GM18870 (cell line): ENCODE measurements at regions not wholly inside any gene's neighbourhood (a gene's known extent, or its start where the extent isn't known, plus 50 kb on each side); places are given as distances from the start of the nearest gene placed in this dataset.

Experiments
- ATAC-seq: cut with Tn5 transposase; IDR thresholded peaks from one replicate; pipeline ENCODE4 v1.9.1; 2021; ENCODE audit warnings: moderate library complexity; ENCODE audit not compliant: unreplicated experiment

DNA sequence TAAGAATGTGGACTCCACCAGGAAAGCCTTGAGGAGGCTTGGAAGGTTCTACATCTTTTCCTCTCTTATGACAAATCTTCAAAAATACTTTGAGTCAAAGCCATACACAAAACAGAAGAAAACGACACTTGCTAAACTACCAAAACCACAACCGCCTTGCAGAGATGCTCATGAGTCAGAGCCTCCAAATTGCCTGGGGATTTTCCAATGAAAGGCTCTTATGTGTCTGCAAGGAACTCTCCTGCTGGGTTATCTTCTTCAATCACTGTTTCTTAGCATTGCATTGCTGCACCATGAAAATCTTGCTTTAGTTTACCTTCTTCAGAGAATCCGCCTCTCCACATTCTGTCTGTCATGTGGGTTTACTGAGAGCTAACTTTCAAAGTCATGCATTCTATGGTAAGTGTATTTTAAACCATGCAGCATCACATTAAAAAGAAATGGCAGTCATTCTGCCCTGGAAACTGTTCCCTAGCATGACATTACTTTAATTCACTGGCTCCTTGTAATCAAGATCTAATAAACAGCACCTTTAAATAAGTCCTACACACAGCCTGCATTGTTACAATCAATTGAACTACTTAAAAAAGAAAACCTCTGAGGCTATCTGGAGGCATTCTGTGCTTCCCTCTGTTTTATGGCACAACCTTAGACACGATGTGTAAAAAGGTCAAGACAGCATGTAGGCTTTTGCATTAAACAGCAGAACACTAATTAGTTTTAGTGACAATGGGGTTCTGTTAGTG lies 210.0 kb upstream of the FOXD3 start:
- ATAC-seq: peak; percentile 68

GRCh38 chr1:63115527-63115926 lies 206.8 kb upstream of the FOXD3 start:
- ATAC-seq: no peak

DNA sequence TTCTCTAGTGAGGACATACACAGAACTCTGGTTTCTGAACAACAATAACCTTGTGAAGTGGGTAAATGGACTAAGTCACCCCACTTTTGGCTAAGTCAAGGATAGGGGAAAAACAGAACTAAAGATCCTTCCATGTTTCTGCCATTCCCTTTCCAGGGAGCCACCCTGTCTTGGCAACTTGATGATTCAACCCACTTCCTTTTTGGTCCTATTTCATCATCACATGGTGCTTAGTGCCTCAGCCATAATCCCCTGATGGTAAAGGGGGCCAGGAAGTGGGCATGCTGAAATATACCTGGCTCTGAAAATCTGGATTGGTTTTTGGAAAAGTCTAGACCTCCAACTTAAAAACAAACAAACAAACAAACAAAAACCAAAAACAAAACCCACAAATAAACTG lies 206.4 kb upstream of the FOXD3 start:
- no peak for ATAC-seq

DNA sequence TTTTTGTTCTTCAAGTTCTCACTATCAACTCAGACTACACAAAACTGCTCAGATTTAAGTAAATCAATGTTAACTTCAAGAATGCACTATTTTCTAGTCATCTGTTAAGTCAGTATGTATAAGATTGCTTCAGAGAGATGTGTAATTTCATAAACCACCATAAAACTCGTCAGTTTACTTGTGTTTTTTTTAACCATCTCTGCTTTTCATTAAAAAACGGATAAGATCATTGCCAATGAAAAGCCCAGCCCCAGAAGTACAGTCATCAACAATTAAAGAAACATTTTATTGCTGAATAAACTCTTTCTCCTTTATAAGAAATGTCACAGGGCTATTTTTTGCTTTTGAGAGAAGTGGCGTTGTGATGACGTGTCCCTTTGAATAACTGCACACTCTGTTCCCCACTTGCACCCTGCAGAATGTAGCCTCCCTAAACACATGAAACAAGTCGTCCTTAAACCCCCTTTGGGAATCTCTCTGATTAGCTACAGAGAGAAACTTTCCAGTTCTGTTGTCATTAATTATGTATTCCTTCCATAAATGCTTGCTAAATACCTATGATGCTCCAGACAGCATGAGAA lies 202.7 kb upstream of the FOXD3 start:
- no peak for ATAC-seq

DNA sequence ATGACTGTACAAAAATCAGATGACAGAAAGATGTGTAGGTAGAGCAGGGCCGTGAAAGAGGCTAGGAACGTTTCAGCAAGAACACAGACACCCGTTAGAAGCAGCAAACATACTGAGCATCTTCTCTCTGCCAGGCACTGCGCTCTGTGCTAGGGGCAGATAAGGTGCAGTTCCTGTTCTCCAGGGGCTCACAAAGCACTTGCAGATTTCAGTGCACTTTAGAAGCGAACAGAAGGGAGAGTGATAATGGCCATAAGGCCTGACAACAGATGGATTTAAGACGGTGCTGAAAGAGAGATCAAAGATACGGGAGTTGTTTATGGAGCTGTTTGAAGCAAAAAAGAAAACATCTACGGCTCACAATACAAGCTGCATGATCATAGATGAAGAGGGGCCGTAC lies 200.3 kb upstream of the FOXD3 start:
- ATAC-seq: no peak

GRCh38 chr1:63124666-63125191 lies 197.6 kb upstream of the FOXD3 start:
- peak; percentile 84 for ATAC-seq

DNA sequence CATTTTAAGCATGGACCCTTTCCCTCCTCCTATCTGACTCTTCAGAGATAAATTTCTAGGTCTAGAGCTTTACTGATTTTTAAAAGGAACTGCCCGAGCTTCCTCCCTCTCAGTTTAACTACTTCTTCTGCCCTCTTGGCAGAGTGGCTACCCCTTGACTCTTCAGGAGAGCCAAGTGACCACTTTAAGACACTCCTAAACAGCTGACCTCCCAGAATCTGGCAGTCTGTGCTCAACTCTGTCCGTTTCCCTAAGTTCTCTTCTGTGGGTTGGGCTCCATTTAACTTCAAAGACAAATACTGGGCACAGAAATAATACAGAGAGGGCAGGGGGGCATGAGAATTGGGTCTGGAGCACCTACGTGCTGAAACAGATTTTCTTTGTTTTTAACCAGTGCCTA lies 196.3 kb upstream of the FOXD3 start:
- no peak for ATAC-seq

- no peak for ATAC-seq
These were observed 195.0 kb upstream of the FOXD3 start for GRCh38 chr1:63127376-63127775.

- ATAC-seq: no peak
These were observed 193.8 kb upstream of the FOXD3 start for GRCh38 chr1:63128556-63128955.

- no peak for ATAC-seq
These were observed 193.2 kb upstream of the FOXD3 start for GRCh38 chr1:63129184-63129583.

GRCh38 chr1:63129855-63130254 lies 192.5 kb upstream of the FOXD3 start:
- ATAC-seq: no peak

- ATAC-seq: no peak
These were observed 187.7 kb upstream of the FOXD3 start for GRCh38 chr1:63134501-63135173.

GRCh38 chr1:63135174-63135512 lies 187.2 kb upstream of the FOXD3 start:
- ATAC-seq: no peak

DNA sequence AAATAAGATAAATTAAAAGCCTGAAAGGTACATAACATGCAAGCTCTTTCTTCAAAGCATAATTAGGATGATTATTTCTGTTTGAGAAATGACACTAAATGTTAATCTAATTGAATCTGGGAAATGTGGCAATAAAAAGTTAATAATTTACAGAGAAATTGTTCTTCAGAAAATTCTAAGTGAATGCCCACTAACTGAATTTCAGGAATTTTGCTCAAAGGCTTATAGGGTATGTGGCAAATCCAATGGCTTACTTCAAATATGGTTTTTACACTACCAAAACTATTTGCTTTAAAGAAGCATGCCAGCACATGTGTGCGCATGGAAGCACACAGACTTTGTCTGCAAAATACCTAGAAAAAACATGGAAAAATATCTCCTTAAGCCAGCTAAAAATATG lies 186.6 kb upstream of the FOXD3 start:
- ATAC-seq: no peak

DNA sequence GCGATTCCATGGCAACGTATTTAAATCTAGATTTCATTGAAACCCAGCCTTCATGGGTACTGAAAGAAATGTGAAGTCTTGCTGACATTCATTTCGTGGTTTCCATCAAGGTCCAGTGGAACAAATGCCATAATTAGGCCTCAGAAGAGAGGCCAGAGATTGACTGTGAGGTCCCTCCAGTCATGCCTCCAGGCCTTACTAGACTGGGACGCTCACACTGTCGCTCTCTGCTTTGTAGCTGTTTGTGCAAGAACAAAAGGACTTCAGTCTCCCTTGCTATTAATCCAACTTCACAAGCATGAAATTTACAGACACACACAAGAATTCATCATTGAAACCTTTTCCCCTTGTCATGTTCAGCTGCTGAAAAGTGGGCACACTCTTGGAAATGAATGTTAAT lies 180.4 kb upstream of the FOXD3 start:
- ATAC-seq: no peak

- no peak for ATAC-seq
These were observed 178.9 kb upstream of the FOXD3 start for GRCh38 chr1:63143482-63143881.

DNA sequence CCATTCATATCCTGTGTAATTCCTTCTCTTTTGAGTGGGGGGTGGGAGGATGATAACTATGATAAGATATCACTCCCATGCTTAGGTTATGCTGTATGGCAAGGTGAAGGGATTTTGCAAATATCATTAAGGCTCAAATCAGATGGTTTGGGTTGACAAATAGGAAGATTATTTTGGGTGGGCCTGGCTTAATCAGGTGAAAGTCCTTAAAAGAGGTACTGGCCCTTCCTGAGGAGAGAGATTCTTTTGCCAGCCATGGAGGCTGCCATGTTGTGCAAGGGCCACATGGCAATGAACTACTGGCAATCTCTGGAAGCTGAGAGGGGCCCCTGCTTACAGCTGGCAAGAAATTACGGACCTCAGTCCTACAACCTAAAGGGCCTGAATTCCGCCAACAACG lies 174.6 kb upstream of the FOXD3 start:
- ATAC-seq: no peak

DNA sequence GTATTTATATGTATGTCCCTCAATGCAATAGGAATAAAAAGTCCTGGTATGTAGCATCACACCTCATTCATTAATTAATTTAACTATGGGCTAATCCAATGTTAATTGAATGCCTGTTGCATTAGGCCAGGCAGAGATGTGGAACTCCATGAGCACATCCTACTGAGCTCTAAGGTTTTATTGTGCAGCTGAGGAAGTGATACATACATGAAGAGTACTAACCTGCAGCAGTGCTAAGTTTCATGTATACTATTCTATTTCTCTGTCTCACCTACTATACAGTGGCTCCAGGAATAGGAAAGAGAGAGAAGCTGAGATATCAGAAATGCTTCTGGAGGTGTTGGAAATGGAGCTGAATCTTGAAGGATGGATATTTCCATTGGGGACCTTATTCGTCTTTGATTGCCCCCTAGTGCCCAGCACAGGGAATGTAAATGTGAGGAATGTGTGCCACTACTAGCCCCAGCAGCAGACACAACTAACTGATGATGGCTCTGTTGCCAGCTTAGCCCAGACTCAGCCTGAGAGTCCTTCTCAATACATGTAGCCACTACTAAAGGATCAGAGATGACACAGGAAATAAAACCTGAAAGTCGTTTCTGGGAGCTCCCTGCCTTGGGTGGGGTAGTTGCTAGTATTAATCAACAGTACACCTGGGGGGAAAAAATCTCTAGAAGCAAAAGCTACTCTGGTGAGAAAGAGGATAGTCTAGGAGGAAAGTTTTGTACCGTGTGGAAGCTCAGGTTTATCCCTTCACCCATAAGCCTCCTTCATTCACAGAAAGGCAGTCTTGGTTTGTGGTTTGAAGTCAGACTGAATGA lies 173.3 kb upstream of the FOXD3 start:
- no peak for ATAC-seq

GRCh38 chr1:63152572-63152971 lies 169.8 kb upstream of the FOXD3 start:
- no peak for ATAC-seq

DNA sequence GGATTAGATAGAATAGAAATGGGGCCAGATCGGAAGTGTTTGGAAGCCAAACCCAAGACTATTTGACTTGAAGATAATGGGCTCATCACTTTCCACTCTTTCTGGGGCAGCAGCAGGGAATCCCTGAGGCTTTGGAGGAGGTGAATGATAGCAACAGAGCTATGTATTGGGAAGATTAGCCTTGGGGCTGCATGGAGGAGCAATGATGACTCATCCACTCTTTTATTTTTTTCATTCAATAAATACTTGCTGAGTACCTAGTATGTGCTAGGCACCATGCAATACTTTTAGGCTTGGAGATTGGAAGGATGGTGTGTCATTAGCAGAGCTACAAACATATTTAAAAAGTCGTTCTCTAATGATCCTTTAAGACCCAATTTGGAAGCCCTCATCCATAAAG lies 166.9 kb upstream of the FOXD3 start:
- no peak for ATAC-seq

- ATAC-seq: no peak
These were observed 165.3 kb upstream of the FOXD3 start for GRCh38 chr1:63157085-63157484.
